GM12864 (cell line): ENCODE measurements at regions not wholly inside any gene's neighbourhood (a gene's known extent, or its start where the extent isn't known, plus 50 kb on each side); places are given as distances from the start of the nearest gene placed in this dataset.

ENCODE experiments used
- DNase-seq: peaks from one replicate; pipeline ENCODE4 v3.0.0-alpha.2; 2011; ENCODE audit warnings: low read depth
- H3K4me3 ChIP-seq: 2 replicates; pipeline ENCODE4 v1.5.1; 2011; ENCODE audit warnings: mild to moderate bottlenecking, low read depth, low read length, control low read depth
- TF ChIP-seq, protein P1 (sequence below): IDR thresholded peaks from 2 replicates; pipeline ENCODE4 v1.5.1; 2011; ENCODE audit warnings: low read depth, mild to moderate bottlenecking, moderate library complexity, low read length, control low read depth, inconsistent platforms; ENCODE audit errors: missing control alignments

DNA sequence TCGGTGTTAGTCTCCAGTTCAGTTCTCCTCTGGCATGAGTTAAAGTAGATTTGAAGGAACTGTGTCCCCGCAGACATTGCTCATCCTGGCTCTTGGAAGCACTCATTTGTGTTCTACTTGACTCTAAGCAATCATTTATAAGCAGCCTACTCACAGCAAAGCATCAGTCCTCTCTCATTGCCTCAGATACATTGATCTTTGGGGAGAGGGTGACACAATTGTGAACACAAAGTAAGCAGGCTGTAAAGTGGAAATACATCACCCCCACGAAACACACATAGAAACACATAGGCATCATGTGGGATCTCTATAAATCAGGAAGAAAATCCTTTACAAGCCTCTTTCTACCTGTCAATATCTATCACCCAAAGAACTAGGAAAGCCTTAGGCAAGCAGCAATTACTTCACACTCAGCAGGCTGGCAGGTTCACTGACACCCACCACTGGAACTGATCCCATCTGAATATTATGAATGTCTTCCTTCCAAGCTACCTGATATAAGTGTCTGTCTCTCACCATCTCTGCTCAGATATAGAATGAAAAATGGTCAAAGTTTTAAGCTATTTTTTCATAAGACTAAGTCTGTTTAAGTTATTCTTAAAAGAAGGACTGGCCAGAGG, 675.8 kb downstream of the HACE1 start:
- no peak for DNase-seq
- H3K4me3 ChIP-seq: no peak overlapping the region
- TF ChIP-seq, protein P1, sequence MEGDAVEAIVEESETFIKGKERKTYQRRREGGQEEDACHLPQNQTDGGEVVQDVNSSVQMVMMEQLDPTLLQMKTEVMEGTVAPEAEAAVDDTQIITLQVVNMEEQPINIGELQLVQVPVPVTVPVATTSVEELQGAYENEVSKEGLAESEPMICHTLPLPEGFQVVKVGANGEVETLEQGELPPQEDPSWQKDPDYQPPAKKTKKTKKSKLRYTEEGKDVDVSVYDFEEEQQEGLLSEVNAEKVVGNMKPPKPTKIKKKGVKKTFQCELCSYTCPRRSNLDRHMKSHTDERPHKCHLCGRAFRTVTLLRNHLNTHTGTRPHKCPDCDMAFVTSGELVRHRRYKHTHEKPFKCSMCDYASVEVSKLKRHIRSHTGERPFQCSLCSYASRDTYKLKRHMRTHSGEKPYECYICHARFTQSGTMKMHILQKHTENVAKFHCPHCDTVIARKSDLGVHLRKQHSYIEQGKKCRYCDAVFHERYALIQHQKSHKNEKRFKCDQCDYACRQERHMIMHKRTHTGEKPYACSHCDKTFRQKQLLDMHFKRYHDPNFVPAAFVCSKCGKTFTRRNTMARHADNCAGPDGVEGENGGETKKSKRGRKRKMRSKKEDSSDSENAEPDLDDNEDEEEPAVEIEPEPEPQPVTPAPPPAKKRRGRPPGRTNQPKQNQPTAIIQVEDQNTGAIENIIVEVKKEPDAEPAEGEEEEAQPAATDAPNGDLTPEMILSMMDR: no peak

DNA sequence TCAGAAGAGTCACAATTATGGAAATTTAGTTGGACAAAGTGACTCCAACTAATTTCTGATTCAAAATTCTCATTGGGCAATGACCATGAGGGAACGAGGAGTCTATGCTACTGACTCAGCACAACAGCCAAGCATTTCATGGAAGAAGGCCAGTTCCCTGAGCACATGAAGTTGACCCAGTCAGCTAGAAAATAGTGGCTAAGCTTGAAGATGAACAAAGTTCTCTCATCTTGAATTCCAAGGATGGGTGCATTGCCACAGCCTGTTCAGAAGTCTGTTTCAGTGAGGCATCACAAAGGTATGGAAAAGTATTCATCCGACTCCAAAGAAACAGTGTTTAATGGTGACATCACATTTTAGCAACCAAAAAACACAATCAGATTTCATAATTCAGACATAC, 676.9 kb downstream of the HACE1 start:
- H3K4me3 ChIP-seq: no peak overlapping the region
- DNase-seq: no peak
- TF ChIP-seq, protein P1: no peak

DNA sequence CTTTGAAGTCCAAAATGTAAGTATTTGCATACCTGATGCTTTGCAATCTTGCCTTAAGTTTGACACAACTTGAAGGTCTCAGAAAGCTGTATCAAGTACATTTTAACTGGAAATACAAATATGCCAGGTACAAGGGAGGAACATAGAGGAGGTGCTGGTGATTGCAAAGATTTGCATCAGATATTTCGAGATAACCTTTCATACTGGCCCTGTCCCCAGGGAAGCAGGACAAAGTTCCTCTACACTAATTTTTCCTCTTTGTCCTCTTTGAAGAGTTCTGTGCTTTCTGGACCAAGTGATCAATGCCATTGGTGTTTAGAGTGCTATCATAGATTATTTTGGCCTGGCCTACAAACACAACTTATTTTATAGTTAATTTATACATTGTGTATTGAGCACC, 686.1 kb downstream of the HACE1 start:
- no peak overlapping the region for H3K4me3 ChIP-seq
- TF ChIP-seq, protein P1: no peak
- no peak for DNase-seq

DNA sequence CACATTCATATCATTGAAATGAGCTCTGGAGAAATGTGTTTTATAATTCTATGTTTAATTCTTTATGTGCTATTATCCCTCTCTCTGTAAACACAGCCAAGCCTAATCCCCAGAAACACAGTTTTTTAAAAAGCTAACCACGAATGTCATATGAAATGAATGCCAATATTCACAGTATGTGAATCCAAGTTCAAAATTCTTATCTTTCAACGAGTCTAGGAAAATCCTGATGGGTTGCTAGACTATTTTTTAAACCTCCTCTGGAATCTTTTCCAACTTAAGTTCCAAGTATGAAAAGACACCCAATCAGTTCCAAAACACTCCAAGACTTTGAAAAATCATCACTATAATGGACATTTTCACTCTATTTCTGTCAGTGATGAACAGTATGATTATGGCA, 689.3 kb downstream of the HACE1 start:
- H3K4me3 ChIP-seq: no peak overlapping the region
- DNase-seq: no peak
- TF ChIP-seq, protein P1: no peak

DNA sequence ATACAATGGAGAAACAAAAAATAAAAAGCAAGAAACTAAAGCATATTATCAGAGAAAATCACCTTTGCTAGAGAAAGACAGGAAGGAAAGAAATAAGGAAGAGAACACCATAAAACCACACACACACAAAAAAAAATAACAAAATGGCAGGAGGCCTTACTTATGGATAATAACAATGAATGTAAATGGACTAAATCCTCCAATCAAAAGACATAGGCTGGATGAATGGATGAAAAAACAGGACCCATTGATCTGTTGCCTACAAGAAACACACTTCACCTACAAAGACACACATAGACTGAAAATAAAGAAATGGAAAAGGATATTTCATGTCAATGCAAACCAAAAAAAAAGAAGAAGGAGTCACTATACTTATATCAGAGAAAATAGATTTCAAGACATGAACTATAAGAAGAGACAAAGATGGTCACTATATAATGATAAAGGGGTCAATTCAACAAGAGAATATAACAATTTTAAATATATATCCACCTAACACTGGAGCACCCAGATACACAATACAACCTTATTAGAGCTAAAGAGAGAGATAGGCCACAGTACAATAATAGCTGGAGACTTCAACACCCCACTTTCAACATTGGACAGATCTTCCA, 693.6 kb downstream of the HACE1 start:
- no peak overlapping the region for H3K4me3 ChIP-seq
- TF ChIP-seq, protein P1: no peak
- DNase-seq: no peak

DNA sequence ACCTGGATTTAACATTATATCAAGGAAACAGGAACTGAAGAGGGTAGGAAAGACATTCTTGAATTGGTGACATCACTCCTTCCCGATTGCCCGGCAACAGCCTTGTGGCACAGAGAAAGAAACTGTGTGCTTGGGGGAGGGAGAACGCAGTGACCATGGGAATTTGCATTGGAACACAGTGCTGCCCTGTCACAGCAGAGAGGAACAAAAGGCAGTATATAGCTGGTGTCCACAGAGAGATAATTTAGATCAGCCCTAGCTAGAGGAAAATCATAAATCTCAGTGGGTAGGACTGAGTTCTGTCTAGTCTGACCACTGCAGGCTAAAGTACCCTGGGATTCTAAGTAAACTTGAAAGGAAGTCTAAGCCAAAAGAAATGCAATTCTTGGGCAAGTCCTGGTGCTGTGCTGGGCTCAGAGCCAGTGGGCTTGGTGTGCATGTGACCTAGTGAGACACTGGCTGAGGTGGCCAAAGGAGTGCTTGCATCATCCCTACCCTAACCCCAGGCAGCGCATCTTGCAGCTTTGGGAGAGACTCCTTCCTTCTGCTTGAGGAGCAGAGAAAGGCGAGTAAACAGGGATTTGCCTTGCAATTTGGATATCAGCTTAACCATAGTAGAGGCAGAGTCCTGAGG, 697.6 kb downstream of the HACE1 start:
- no peak overlapping the region for H3K4me3 ChIP-seq
- no peak for DNase-seq
- TF ChIP-seq, protein P1: no peak
